RPMI7951 (cell line): ENCODE measurements at regions not wholly inside any gene's neighbourhood (a gene's known extent, or its start where the extent isn't known, plus 50 kb on each side); places are given as distances from the start of the nearest gene placed in this dataset.

Experiments used
- DNase-seq: peaks from one replicate; pipeline ENCODE4 v3.0.0-alpha.2; 2012; ENCODE audit warnings: low read depth

DNA sequence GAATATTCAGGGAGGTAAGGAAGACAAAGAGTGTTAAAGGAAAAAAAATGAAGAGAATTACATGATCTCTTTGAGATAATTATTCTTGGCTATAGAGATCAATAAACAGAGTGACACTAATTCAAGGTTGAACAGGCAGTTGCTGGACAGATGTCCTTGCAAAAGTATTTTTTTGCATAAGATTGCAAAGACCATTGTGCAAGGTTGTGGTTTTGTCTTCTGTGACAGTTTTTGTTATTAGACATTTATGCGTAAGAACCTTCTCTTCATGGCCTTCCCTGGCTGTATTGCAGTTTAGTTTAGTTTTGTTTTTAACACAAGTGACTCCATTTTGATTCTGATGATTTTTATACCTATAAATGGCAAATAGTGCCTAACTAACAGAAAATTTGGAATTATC lies 682.8 kb upstream of the ARPP21 start:
- no peak for DNase-seq

DNA sequence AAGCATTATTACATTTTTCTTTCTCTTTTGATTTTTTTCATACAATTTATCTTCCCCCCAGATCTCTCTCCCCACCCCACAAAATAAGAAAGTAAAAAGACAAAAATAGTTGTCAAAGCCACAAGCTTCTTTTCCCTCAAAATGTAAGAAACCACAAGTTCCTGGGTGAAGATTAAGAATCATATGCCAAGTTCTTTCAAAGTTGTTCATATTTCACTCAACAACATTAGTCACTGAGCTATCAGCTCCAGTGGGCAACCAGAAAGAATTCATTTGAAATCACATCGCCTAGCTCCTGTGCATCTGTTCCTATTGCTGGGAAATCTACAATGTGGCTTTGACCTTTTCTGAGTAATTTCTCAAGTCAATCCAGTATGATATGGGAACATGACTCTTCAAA lies 681.6 kb upstream of the ARPP21 start:
- DNase-seq, result no peak

GRCh38 chr3:34969513-34969912 lies 669.8 kb upstream of the ARPP21 start:
- DNase-seq, result no peak

- DNase-seq, result no peak
These were observed 666.8 kb upstream of the ARPP21 start for GRCh38 chr3:34972481-34972880.

DNA sequence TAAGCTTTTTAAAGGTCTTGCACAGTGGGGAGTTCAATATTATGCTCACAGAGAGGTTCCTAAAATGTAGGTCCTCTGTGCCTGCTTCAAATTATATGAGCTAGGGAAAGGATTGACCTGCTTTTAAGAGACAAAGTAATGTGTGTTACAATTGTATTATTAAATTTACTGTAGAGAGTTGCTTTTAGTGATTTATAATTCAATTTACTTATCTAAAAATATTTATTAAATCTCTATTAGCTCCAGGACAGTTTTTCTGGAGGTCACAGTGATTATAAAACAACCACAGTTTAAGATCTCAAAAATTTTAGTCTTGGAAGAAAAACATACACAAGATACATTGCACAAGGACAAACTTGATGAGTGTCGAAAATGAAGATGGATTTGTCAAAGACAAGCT lies 665.7 kb upstream of the ARPP21 start:
- no peak for DNase-seq

DNA sequence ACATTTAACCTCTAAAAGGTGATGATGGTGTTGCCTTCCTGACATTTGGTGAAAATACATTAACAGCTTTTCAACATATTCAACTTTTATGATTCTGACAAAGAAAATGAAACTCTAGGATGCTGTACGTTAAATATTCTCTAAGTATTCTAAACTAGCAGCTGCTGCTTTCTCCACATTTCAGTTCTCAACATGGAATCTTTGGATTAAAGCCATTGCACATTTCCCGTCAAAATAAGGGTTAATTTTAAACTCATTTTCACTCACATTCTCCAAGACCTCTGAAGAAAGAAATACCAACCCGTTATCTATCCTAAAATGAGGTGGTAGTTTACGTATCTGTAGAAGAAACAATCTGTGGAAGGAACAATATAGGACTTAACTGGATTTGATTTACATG lies 655.7 kb upstream of the ARPP21 start:
- no peak for DNase-seq

- no peak for DNase-seq
These were observed 651.0 kb upstream of the ARPP21 start for GRCh38 chr3:34988296-34988695.

GRCh38 chr3:34995796-34996430 lies 643.4 kb upstream of the ARPP21 start:
- DNase-seq, result no peak

DNA sequence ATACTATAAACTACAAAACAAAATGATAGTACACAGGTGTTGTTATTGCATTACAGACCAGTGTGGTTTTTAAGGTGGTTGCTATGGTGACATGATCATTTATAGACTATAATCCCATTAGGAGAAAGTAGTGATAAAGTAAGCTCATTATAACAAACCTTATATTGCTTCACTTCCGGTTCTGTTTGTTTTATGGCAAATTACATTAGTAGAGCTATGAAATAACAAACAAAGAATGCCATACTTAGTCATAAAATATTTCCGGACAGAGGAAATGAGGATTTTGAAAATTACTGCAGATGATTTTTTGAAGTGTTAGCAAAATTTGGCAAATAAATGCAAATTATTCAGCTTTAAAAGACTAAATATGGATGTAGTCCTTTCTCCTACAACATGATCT lies 640.4 kb upstream of the ARPP21 start:
- DNase-seq, result no peak

DNA sequence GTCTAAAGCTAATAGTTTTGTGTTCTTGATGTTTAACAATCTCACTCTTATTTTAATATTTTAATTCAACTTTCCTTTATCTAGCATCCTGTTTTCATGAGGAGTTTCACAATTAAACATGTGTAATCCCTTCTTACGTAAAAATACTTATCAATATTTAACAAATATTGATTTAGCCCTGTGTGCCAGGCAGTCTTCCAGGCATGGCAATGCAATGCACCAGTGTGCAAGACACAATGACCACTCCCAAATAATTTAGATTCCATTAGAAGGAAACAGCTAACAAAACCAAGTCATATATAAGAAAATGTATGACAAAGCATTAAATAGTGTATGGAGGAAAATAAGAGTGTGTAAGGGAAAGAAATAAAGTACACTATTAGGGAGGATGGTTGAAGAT lies 627.1 kb upstream of the ARPP21 start:
- no peak for DNase-seq

- DNase-seq, result no peak
These were observed 611.2 kb upstream of the ARPP21 start for GRCh38 chr3:35028157-35028556.

DNA sequence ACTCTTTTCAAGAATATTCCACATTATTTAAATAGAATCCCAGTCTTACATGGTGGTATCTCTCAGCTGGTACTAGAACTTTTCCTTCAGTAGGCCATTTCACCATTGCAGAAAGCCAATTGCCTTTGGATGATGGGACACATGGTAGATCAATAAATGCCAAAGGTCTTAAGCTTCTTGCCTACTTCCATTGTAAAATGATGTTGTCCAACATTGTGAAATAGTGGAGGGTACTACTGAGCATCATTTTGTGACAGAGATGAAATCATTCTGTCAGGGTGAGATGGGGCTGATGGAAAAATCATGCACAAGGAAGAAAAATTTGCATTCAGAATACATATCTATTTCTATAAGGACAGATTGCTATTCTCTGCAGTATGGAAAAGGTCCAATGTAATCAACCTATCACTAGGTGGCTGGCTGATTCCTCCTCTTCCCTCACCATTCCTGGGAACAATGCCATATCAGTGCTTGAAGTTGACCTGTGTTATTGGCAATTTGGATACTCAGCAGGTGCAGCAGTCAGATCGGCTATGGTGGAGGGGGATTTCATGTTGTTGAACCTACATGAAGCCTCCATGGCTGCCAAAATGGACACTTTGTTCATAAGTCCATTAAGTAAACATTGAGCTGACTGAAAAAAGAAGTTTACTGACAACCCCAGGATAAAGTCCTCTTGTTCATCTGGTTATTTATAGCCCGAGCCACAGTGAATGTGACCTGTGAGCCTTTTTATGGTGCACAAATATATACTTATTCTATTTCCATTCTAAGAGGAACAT lies 596.9 kb upstream of the ARPP21 start:
- DNase-seq, result no peak

- DNase-seq, result no peak
These were observed 596.3 kb upstream of the ARPP21 start for GRCh38 chr3:35043040-35043439.

DNA sequence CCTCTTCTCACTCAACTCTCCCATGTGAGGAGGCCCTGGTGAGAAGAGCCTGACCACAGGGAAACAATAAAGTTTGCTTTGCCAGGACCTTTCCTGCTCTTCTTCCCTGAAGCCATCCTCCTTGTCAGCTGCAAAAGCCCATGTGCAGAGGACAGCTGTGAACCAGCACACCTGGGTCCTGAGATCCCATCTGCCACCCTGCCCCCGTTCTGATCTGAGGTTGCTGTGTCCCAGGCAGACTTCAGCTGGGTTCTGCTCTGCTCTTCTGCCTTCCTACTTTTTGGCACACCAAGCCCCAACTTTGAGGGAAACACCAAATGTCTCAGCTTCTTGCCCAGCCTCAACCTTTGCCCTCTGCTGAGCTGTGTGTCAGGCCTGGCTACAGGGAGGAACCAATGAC lies 595.1 kb upstream of the ARPP21 start:
- no peak for DNase-seq

GRCh38 chr3:35045118-35045517 lies 594.2 kb upstream of the ARPP21 start:
- DNase-seq, result no peak

DNA sequence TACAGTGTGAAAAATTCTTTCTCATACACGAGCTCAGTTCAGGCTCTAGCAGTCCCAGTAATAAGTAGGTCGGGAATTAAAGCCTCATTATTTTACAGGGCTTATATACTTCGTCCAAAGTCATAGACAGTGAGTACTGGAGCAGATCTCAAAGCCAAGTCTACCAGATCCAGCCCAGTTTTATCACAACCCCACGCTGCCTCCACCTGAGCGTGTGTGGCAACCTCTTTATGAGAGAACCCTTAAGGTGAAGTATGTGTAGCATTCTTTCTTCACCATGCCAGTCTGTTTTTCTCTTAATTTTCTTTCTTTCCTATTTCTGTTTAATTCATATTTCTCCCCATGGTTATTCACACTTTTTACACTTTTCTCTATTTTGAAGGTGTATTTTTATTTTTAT lies 574.6 kb upstream of the ARPP21 start:
- no peak for DNase-seq

GRCh38 chr3:35065891-35066290 lies 573.4 kb upstream of the ARPP21 start:
- no peak for DNase-seq

DNA sequence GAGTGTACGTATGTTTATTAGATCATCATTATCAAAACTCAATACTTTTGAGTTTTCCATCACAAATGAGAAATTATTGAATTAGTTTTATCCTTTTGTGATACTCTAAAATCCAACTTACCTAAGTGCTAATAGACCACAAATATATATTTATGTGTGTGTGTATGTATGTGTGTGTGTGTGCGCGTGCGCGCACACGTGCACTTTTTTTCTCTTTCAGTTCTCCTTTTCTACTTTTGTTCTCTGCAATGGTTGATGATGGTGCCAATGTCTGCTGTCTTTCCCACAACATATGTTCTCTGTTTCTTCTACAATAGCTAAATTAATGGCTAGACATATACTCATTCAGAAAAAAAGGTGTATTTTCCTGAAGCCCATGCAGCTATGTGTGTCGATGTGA lies 571.6 kb upstream of the ARPP21 start:
- no peak for DNase-seq

GRCh38 chr3:35070088-35070487 lies 569.2 kb upstream of the ARPP21 start:
- no peak for DNase-seq

DNA sequence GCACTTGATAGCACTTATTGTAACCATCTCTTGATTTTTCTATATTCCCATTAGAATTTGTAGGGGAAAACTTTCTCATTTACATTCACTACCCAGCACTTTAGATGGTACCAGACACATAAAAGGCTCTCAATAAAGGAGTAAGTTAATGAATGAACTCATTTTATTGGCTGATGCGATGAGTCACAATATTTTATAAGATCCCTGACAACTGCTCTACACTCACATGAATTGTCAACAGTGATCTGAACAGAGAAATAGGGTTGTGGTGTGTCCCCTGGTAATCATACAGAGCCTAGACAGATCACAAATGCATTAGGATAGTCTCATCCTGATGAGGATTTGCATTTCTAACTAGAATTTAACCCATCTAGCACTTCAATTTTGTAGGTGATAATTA lies 567.6 kb upstream of the ARPP21 start:
- no peak for DNase-seq

DNA sequence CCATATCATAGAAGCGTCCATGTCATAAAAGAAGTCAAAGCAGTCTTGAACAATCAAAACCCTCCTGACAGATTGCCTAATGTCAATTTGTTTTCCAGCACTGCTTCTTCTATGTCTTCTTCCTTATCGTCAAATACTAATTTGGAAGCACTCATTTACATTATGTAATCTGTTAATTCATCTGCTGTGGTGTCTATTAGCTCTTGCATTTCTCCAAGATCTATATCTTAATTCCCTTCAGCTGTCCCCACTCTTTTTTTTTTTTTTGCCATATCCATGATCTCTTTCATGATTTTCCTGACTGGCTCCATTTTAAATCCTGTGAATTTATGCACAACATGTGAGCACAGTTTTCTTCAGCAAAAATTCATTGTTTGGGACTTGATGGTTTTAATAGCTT lies 560.5 kb upstream of the ARPP21 start:
- DNase-seq, result no peak

GRCh38 chr3:35079403-35079802 lies 559.9 kb upstream of the ARPP21 start:
- DNase-seq, result no peak

- DNase-seq, result no peak
These were observed 557.4 kb upstream of the ARPP21 start for GRCh38 chr3:35081899-35082298.

GRCh38 chr3:35088943-35089342 lies 550.4 kb upstream of the ARPP21 start:
- DNase-seq, result no peak
